OCI-LY7 (cell line): ENCODE measurements at regions not wholly inside any gene's neighbourhood (a gene's known extent, or its start where the extent isn't known, plus 50 kb on each side); places are given as distances from the start of the nearest gene placed in this dataset.

Experiments used
- BruUV-seq: library from RNA; stranded (reverse); fragments of 400-500 nt; replicated peaks from 2 replicates; lab custom pipeline; 2021; lab: Mats Ljungman, UMichigan
- CTCF ChIA-PET: fragments of 300-600 bp; sonication (Branson Sonifier 250); formaldehyde crosslinking; loops from one replicate; lab custom pipeline; 2022; ENCODE audit warnings: antibody characterized with exemption; ENCODE audit not compliant: unreplicated experiment; lab: Charles Lee
- POLR2A ChIA-PET: fragments of 300-600 bp; sonication (Branson Sonifier 250); formaldehyde crosslinking; loops from one replicate; lab custom pipeline; 2022; ENCODE audit warnings: antibody characterized with exemption; lab: Charles Lee
- DNase-seq: peaks from one replicate; pipeline ENCODE4 v3.0.0-alpha.2; 2015; ENCODE audit warnings: low spot score
- H2AFZ ChIP-seq: fragments of 200-600 bp; sonication (generic), shearing (Covaris generic); 2 replicates; pipeline ENCODE4 v1.6.1; 2014; ENCODE audit warnings: mild to moderate bottlenecking, antibody characterized with exemption, low read length, moderate library complexity
- H3K27ac ChIP-seq: fragments of 200-600 bp; sonication (generic); 2 replicates; pipeline ENCODE4 v1.5.1; 2014; ENCODE audit warnings: mixed run types, low read depth, mild to moderate bottlenecking, moderate library complexity, low read length, inconsistent platforms; ENCODE audit not compliant: poor library complexity, severe bottlenecking
- H3K36me3 ChIP-seq: fragments of 200-600 bp; sonication (generic); 2 replicates; pipeline ENCODE4 v1.6.1; 2014; ENCODE audit warnings: mild to moderate bottlenecking, antibody characterized with exemption, low read length, moderate library complexity, mixed read lengths; ENCODE audit not compliant: insufficient read depth
- H3K4me1 ChIP-seq: fragments of 200-600 bp; sonication (generic); 2 replicates; pipeline ENCODE4 v1.5.1; 2014; ENCODE audit warnings: mild to moderate bottlenecking, low read length; ENCODE audit not compliant: insufficient read depth, poor library complexity, severe bottlenecking
- H3K4me2 ChIP-seq: fragments of 200-600 bp; sonication (generic); 2 replicates; pipeline ENCODE4 v1.6.1; 2014; ENCODE audit warnings: mild to moderate bottlenecking, low read length
- H3K4me3 ChIP-seq: fragments of 200-600 bp; sonication (generic); 2 replicates; pipeline ENCODE4 v1.5.1; 2014; ENCODE audit warnings: mild to moderate bottlenecking, low read depth, low read length; ENCODE audit not compliant: poor library complexity, severe bottlenecking
- H3K79me2 ChIP-seq: fragments of 200-600 bp; sonication (generic); 2 replicates; pipeline ENCODE4 v1.6.1; 2016; ENCODE audit warnings: low read depth, mild to moderate bottlenecking, low read length, moderate library complexity, mixed read lengths; ENCODE audit not compliant: insufficient read depth
- H3K9me2 ChIP-seq: fragments of 200-600 bp; sonication (generic); 2 replicates; pipeline ENCODE4 v1.6.1; 2016; ENCODE audit warnings: mild to moderate bottlenecking, low read length, mixed read lengths; ENCODE audit not compliant: insufficient read depth
- H3K9me3 ChIP-seq: fragments of 200-600 bp; sonication (generic); 2 replicates; pipeline ENCODE4 v1.6.1; 2014; ENCODE audit warnings: mild to moderate bottlenecking, mixed run types, low read length, mixed read lengths
- H4K20me1 ChIP-seq: fragments of 200-600 bp; sonication (generic); 2 replicates; pipeline ENCODE4 v1.6.1; 2014; ENCODE audit warnings: mild to moderate bottlenecking, antibody characterized with exemption, low read length, moderate library complexity, mixed read lengths; ENCODE audit not compliant: insufficient read depth
- EZH2phosphoT487 ChIP-seq: fragments of 200-600 bp; sonication (generic); IDR thresholded peaks from 2 replicates; pipeline ENCODE4 v1.6.1; 2018; ENCODE audit warnings: low read depth, borderline replicate concordance, mild to moderate bottlenecking, mixed run types, antibody characterized with exemption, low read length, moderate library complexity, mixed read lengths
- intact Hi-C: fragments of 100-400 bp; cut with micrococcal nuclease; formaldehyde crosslinking; loops from one replicate; pipeline ENCODE4 v1.10.0; 2022; ENCODE audit not compliant: unreplicated experiment
- TF ChIP-seq, protein P1 (sequence below): fragments of 200-600 bp; sonication (generic); conservative IDR thresholded peaks from 2 replicates; pipeline ENCODE4 v1.5.1; 2014; ENCODE audit warnings: mild to moderate bottlenecking, antibody characterized with exemption, low read length, moderate library complexity, mixed read lengths

DNA sequence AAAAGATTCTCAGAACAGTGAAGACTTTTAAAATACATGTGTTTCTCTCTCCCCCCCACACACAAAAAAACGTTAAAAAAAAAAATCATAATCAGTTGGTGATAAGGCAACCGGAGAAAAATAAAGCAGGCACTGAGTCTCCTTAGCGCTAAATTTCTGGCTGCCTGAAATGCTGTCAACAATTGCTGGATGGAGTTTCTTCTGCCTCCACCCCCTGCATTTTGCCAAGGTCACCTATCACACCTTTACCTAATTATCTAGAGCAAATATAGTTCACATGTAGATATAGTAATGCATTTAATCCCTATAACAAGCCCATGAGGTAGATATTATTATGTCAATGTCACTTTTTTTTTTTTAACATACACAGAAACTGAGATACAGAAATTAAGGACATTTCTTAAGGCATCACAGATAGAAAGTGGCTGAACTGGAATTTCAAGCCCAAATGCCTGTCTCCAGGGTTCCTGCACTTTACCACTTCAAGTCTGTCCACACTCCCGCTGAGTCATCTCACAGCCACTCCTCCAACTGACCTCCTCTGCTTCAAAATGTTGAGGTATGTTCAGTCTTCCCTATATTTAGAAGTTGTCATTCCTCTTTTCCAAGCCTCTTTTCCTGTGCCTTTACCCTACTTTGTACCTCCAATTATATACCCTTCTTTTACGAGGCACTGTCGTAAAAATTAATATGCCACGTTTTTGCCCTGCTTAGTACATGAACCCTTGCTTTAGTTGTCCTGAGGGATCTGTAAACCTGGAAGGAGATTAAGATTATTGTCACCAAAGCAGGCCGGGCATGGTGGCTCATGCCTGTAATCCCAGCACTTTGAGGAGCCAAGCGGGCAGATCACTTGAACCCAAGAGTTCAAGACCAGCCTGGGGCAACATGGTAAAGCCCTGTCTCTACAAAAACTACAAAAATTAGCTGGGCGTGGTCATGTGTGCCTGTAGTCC is 72.8 kb upstream of the MPP7 start:
- POLR2A ChIA-PET: no interaction called here

DNA sequence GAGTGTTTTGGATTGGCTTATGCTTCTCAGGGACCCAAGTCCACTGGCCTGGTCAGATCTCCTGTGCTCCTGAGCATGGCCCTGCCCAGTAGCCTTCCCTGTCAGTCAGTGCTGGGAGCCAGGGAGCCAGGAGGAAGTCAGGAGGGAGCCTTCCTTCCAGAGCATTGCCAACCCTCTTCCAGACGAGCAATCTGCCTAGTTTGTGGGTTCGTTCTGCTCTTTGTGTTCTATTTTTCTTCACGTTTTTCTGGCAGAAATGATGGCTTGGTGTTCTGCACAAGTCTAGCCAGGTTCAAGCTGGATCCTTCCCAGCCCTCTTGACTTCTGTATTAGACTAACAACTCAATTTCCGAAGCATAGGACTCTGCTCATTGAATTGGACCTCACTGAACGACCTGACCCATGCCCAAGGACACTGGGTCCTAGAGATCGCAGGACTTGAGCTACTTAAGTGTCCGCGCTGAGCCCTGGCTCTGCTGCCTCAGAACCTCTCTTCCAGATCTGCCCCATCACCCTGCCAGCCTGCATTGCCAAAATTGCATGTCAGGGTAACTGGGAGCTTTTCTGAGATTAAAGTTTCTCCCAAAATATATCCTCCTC is 76.2 kb upstream of the MPP7 start:
- intact Hi-C loops: no loop called here

More for the DNA sequence above, 72.8 kb upstream of the MPP7 start:
- TF ChIP-seq EZH2phosphoT487: no peak
- TF ChIP-seq, protein P1, sequence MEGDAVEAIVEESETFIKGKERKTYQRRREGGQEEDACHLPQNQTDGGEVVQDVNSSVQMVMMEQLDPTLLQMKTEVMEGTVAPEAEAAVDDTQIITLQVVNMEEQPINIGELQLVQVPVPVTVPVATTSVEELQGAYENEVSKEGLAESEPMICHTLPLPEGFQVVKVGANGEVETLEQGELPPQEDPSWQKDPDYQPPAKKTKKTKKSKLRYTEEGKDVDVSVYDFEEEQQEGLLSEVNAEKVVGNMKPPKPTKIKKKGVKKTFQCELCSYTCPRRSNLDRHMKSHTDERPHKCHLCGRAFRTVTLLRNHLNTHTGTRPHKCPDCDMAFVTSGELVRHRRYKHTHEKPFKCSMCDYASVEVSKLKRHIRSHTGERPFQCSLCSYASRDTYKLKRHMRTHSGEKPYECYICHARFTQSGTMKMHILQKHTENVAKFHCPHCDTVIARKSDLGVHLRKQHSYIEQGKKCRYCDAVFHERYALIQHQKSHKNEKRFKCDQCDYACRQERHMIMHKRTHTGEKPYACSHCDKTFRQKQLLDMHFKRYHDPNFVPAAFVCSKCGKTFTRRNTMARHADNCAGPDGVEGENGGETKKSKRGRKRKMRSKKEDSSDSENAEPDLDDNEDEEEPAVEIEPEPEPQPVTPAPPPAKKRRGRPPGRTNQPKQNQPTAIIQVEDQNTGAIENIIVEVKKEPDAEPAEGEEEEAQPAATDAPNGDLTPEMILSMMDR: no peak
- Histone ChIP-seq H3K4me2 (no peak overlapping the region), H3K79me2 (no peaks in the 10 kb centered on the region), H3K4me3 (no peak overlapping the region), H4K20me1 (no peaks in the 10 kb centered on the region), H3K9me2 (no peaks in the 10 kb centered on the region), H3K9me3 (no peaks in the 10 kb centered on the region), H2AFZ (no peak overlapping the region), H3K36me3 (no peaks in the 10 kb centered on the region), H3K27ac (no peak overlapping the region), H3K4me1 (peaks cover 7% of the 10 kb centered on the region)
- CTCF ChIA-PET: no interaction called here
- intact Hi-C loops: no loop called here
- BruUV-seq: no TSS peak
- DNase-seq: no peak

More for the DNA sequence above, 76.2 kb upstream of the MPP7 start:
- POLR2A ChIA-PET: interaction anchor here (0.5 to 4.6 kb wide), 4 partner anchors 8 to 201 kb away, joined by 3 to 35 read pairs (median 8); partner anchors contain the start of gene MPP7
- DNase-seq: no peak
- Histone ChIP-seq H3K36me3 (no peaks in the 10 kb centered on the region), H4K20me1 (no peaks in the 10 kb centered on the region), H3K4me3 (no peak overlapping the region), H3K4me1 (peaks cover 13% of the 10 kb centered on the region), H3K9me2 (no peaks in the 10 kb centered on the region), H3K27ac (no peak overlapping the region), H2AFZ (peak overlapping the region; percentile 70; the same call in 1 of the 2 replicates), H3K4me2 (0 out of 2 replicates have a peak overlapping the region, but pooled peaks have one; percentile 11), H3K79me2 (no peaks in the 10 kb centered on the region), H3K9me3 (no peaks in the 10 kb centered on the region)
- TF ChIP-seq, protein P1: no peak
- no peak for TF ChIP-seq EZH2phosphoT487
- CTCF ChIA-PET: interaction anchor here (5.3 kb wide), 1 partner anchor 76 kb away, joined by 28 read pairs; the partner anchor contains the start of gene MPP7
- BruUV-seq: no TSS peak
